Fibroblast of lung (primary cell): ENCODE measurements at regions not wholly inside any gene's neighbourhood (a gene's known extent, or its start where the extent isn't known, plus 50 kb on each side); places are given as distances from the start of the nearest gene placed in this dataset.

Experiments used
- DNase-seq, 2 donors: peaks; one replicate each; pipeline versions ENCODE4 v3.0.0 to v3.0.0-alpha.2; 2010; ENCODE audit warnings: low read depth in 2 of 2
- H2AFZ ChIP-seq: 2 replicates; pipeline ENCODE4 v1.5.1; 2012; ENCODE audit warnings: low read length, control low read depth, inconsistent platforms
- H3K27ac ChIP-seq: 2 replicates; pipeline ENCODE4 v1.5.1; 2011; ENCODE audit warnings: low read length, control low read depth; ENCODE audit not compliant: insufficient read depth
- H3K27me3 ChIP-seq: 2 replicates; pipeline ENCODE4 v1.5.1; 2011; ENCODE audit warnings: mild to moderate bottlenecking, low read length; ENCODE audit not compliant: control insufficient read depth, insufficient read depth
- H3K36me3 ChIP-seq: 2 replicates; pipeline ENCODE4 v1.5.1; 2011; ENCODE audit warnings: low read length; ENCODE audit not compliant: control insufficient read depth, insufficient read depth
- H3K4me1 ChIP-seq: 2 replicates; pipeline ENCODE4 v1.5.1; 2011; ENCODE audit warnings: low read length; ENCODE audit not compliant: control insufficient read depth, insufficient read depth; ENCODE audit errors: extremely low read depth
- H3K4me2 ChIP-seq: 2 replicates; pipeline ENCODE4 v1.5.1; 2011; ENCODE audit warnings: low read length, control low read depth; ENCODE audit not compliant: insufficient read depth; ENCODE audit errors: extremely low read depth
- H3K4me3 ChIP-seq, 4 experiments: fragments of 200-600 bp in 1 of 4; sonication (generic) in 1 of 4; replicated peaks in 1 of 4; 2 replicates each; pipeline ENCODE4 v1.5.1; 2011 to 2016; ENCODE audit warnings: low read length in 4 of 4, low read depth in 3 of 4, mild to moderate bottlenecking in 3 of 4, control low read depth in 2 of 4, inconsistent platforms in 1 of 4, mixed read lengths in 1 of 4; ENCODE audit not compliant: insufficient read depth in 1 of 4; ENCODE audit errors: control extremely low read depth in 1 of 4
- H3K79me2 ChIP-seq: 2 replicates; pipeline ENCODE4 v1.5.1; 2012; ENCODE audit warnings: mild to moderate bottlenecking, low read length, inconsistent platforms; ENCODE audit not compliant: control insufficient read depth, insufficient read depth
- H3K9ac ChIP-seq: 2 replicates; pipeline ENCODE4 v1.5.1; 2011; ENCODE audit warnings: mild to moderate bottlenecking, low read length, control low read depth; ENCODE audit not compliant: insufficient read depth
- H3K9me3 ChIP-seq: 2 replicates; pipeline ENCODE4 v1.5.1; 2012; ENCODE audit warnings: low read depth, low read length; ENCODE audit not compliant: control insufficient read depth, insufficient read depth
- H4K20me1 ChIP-seq: 2 replicates; pipeline ENCODE4 v1.5.1; 2011; ENCODE audit warnings: low read length; ENCODE audit not compliant: control insufficient read depth, insufficient read depth; ENCODE audit errors: extremely low read depth
- EZH2 ChIP-seq: IDR thresholded peaks from 2 replicates; pipeline ENCODE4 v1.5.1; 2012; ENCODE audit warnings: low read length, control low read depth, mild to moderate bottlenecking; ENCODE audit errors: missing control alignments
- TF ChIP-seq, protein P1 (sequence below), 2 donors: IDR thresholded peaks in 1 of 2; conservative IDR thresholded peaks in 1 of 2; 1 replicate in 1 of 2; 2 replicates in 1 of 2; pipeline ENCODE4 v1.5.1; 2011 to 2012; ENCODE audit warnings: low read length in 2 of 2, control low read depth in 1 of 2, inconsistent platforms in 1 of 2, low read depth in 1 of 2, mild to moderate bottlenecking in 1 of 2

GRCh38 chr3:34408088-34408487 is 609.7 kb downstream of the PDCD6IP start:
- Histone ChIP-seq H3K4me2 (no peak overlapping the region), H2AFZ (no peak overlapping the region), H3K9ac (no peak overlapping the region), H3K79me2 (no peaks in the 10 kb centered on the region), H3K9me3 (no peaks in the 10 kb centered on the region), H4K20me1 (no peaks in the 10 kb centered on the region), H3K4me1 (no peaks in the 10 kb centered on the region), H3K27ac (no peak overlapping the region), H3K27me3 (no peaks in the 10 kb centered on the region), H3K4me3 (no peak overlapping the region), H3K36me3 (no peaks in the 10 kb centered on the region)
- TF ChIP-seq EZH2, result no peak
- TF ChIP-seq, protein P1, sequence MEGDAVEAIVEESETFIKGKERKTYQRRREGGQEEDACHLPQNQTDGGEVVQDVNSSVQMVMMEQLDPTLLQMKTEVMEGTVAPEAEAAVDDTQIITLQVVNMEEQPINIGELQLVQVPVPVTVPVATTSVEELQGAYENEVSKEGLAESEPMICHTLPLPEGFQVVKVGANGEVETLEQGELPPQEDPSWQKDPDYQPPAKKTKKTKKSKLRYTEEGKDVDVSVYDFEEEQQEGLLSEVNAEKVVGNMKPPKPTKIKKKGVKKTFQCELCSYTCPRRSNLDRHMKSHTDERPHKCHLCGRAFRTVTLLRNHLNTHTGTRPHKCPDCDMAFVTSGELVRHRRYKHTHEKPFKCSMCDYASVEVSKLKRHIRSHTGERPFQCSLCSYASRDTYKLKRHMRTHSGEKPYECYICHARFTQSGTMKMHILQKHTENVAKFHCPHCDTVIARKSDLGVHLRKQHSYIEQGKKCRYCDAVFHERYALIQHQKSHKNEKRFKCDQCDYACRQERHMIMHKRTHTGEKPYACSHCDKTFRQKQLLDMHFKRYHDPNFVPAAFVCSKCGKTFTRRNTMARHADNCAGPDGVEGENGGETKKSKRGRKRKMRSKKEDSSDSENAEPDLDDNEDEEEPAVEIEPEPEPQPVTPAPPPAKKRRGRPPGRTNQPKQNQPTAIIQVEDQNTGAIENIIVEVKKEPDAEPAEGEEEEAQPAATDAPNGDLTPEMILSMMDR (conservative IDR thresholded peaks at IDR 0.05 in 1 of 2, IDR thresholded peaks at IDR 0.05 in 1 of 2; ENCODE audit: low read depth in 1 of 2, low read length in 2 of 2), result no peak
- DNase-seq, result no peak

DNA sequence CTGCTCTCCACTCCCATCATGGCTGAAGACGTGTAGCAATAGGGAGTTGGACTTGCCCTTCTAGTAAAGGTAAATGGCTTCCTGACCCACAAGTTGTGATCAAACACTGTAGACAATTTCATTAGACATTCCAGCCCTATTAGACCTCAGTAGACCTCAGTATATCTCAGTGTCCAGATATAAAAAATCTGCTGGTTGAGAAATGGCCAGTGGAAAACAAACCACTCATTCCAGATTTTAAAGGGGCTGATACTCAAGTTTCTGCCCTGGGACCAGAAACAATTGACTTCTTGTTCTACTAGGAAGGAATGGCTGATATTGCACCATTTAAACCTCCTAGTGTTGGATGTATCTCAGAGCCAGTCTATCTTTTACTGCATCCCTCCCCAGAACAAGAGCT is 613.2 kb downstream of the PDCD6IP start:
- no peaks in the 10 kb centered on the region for H4K20me1 ChIP-seq
- TF ChIP-seq, protein P1 (conservative IDR thresholded peaks at IDR 0.05 in 1 of 2, IDR thresholded peaks at IDR 0.05 in 1 of 2; ENCODE audit: low read depth in 1 of 2, low read length in 2 of 2), result no peak
- no peak for TF ChIP-seq EZH2

DNA sequence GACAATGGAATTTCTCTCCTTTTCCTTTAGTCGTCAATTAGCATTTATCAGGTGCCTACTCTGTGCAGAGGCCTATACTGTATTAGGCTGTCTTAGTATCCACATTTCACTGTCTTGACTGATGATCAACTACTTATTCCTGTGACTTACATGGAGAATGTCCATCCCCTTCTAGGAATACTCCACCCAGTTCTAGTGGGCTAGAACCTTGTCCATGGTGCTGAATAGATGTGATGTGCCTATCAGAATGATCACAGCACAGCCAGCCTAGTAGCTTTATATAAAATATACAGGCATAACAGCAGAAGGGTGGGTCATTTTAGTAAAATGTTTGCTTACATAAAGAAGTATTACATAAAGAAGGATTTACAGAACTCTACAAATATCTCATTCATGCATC is 621.4 kb downstream of the PDCD6IP start:
- H4K20me1 ChIP-seq, result no peaks in the 10 kb centered on the region
- H3K4me1 ChIP-seq, result no peaks in the 10 kb centered on the region
- no peak overlapping the region for H3K9ac ChIP-seq
- H3K4me2 ChIP-seq, result no peak overlapping the region
- H3K79me2 ChIP-seq, result no peaks in the 10 kb centered on the region
- H3K4me3 ChIP-seq, result no peak overlapping the region
- H3K36me3 ChIP-seq, result no peaks in the 10 kb centered on the region
- DNase-seq, result no peak
- no peak overlapping the region for H2AFZ ChIP-seq
- no peaks in the 10 kb centered on the region for H3K27me3 ChIP-seq
- no peak for TF ChIP-seq EZH2
- TF ChIP-seq, protein P1 (conservative IDR thresholded peaks at IDR 0.05 in 1 of 2, IDR thresholded peaks at IDR 0.05 in 1 of 2; ENCODE audit: low read depth in 1 of 2, low read length in 2 of 2), result no peak
- H3K9me3 ChIP-seq, result no peaks in the 10 kb centered on the region
- no peak overlapping the region for H3K27ac ChIP-seq

More for the DNA sequence above, 613.2 kb downstream of the PDCD6IP start:
- no peaks in the 10 kb centered on the region for H3K9me3 ChIP-seq
- H3K79me2 ChIP-seq, result no peaks in the 10 kb centered on the region
- H3K27ac ChIP-seq, result no peak overlapping the region
- H3K4me3 ChIP-seq, result no peak overlapping the region
- H3K4me1 ChIP-seq, result no peaks in the 10 kb centered on the region
- no peak overlapping the region for H3K9ac ChIP-seq
- DNase-seq, result no peak
- no peaks in the 10 kb centered on the region for H3K27me3 ChIP-seq
- H3K4me2 ChIP-seq, result no peak overlapping the region
- no peak overlapping the region for H2AFZ ChIP-seq
- no peaks in the 10 kb centered on the region for H3K36me3 ChIP-seq
